ENCODE measurements at regions not wholly inside any gene's neighbourhood (a gene's known extent, or its start where the extent isn't known, plus 50 kb on each side); places are given as distances from the start of the nearest gene placed in this dataset.
"Not testable (repeated sequence)": the region's sequence is repeated elsewhere in the genome, so short reads cannot be mapped to it uniquely, and the experiment has no call there.

DNA sequence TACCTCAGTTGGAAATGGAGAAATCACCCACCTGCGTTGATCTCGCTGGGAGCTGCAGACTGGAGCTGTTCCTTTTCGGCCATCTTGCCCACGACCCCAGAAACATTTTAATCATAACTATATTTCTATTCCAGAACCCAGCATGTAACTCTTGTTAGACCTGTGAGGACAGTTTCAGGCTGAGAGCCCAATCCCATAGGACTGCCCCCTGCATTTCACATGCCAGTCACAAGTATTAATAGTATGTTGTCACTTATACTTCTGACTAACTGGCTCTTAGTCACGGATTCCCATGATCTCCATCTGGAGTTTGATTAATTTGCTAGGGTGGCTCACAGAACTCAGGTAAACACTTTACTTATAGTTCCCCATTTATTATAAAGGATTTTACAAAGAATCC is 60.6 kb upstream of the PRNP start:
- no peaks in the 10 kb centered on the region for H3K9me3 ChIP-seq (ENCODE audit: low read depth)
- DNase-seq (ENCODE audit: low read depth in 1 of 2, low spot score in 1 of 2), result no peak
- no peak overlapping the region for H3K27ac ChIP-seq
- no peaks in the 10 kb centered on the region for H3K36me3 ChIP-seq
- TF ChIP-seq, protein P1, sequence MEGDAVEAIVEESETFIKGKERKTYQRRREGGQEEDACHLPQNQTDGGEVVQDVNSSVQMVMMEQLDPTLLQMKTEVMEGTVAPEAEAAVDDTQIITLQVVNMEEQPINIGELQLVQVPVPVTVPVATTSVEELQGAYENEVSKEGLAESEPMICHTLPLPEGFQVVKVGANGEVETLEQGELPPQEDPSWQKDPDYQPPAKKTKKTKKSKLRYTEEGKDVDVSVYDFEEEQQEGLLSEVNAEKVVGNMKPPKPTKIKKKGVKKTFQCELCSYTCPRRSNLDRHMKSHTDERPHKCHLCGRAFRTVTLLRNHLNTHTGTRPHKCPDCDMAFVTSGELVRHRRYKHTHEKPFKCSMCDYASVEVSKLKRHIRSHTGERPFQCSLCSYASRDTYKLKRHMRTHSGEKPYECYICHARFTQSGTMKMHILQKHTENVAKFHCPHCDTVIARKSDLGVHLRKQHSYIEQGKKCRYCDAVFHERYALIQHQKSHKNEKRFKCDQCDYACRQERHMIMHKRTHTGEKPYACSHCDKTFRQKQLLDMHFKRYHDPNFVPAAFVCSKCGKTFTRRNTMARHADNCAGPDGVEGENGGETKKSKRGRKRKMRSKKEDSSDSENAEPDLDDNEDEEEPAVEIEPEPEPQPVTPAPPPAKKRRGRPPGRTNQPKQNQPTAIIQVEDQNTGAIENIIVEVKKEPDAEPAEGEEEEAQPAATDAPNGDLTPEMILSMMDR (IDR thresholded peaks at IDR 0.05; ENCODE audit: low read depth, low read length), result no peak
- no peak overlapping the region for H3K4me3 ChIP-seq
- H3K4me1 ChIP-seq (ENCODE audit: low read depth), result no peaks in the 10 kb centered on the region
- H3K27me3 ChIP-seq, result no peaks in the 10 kb centered on the region

DNA sequence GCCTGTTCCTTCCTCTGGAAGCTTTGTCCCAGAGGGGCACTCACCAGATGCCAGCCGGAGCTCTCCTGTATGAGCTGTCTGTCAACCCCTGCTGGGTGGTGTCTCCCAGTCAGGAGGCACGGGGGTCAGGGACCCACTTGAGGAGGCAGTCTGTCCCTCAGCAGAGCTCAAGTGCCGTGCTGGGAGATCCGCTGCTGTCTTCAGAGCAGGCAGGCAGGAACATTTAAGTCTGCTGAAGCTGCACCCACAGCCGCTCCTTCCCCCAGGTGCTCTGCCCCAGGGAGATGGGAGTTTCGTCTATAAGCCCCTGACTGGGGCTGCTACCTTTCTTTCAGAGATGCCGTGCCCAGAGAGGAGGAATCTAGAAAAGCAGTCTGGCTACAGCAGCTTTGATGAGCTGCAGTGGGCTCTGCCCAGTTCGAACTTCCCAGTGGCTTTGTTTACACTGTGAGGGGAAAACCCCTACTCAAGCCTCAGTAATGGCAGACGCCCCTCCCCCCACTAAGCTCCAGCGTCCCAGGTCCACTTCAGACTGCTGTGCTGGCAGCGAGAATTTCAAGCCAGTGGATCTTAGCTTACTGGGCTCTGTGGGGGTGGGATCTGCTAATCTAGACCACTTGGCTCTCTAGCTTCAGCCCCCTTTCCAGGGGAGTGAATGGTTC is 61.5 kb upstream of the PRNP start:
- not testable (repeated sequence) for DNase-seq (ENCODE audit: low read depth in 1 of 2, low spot score in 1 of 2); H3K9me3 ChIP-seq (ENCODE audit: low read depth); H3K36me3 ChIP-seq; H3K27me3 ChIP-seq; H3K27ac ChIP-seq; H3K4me1 ChIP-seq (ENCODE audit: low read depth); H3K4me3 ChIP-seq

DNA sequence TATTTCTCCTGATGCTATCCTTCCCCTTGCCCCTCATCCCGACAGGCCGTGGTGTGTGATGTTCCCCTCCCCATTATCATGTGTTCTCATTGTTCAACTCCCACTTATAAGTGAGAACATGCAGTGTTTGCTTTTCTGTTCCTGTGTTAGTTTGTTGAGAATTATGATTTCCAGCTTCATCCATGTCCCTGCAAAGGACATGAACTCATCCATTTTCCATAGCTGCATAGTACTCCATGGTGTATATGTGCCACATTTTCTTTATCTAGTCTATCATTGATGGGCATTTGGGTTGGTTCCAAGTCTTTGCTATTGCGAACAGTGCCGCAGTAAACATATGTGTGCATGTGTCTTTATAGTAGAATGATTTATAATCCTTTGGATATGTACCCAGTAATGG is 67.1 kb upstream of the PRNP start:
- not testable (repeated sequence) for H3K9me3 ChIP-seq (ENCODE audit: low read depth); H3K27ac ChIP-seq; DNase-seq (ENCODE audit: low read depth in 1 of 2, low spot score in 1 of 2); H3K4me1 ChIP-seq (ENCODE audit: low read depth); H3K27me3 ChIP-seq; H3K36me3 ChIP-seq; H3K4me3 ChIP-seq

DNA sequence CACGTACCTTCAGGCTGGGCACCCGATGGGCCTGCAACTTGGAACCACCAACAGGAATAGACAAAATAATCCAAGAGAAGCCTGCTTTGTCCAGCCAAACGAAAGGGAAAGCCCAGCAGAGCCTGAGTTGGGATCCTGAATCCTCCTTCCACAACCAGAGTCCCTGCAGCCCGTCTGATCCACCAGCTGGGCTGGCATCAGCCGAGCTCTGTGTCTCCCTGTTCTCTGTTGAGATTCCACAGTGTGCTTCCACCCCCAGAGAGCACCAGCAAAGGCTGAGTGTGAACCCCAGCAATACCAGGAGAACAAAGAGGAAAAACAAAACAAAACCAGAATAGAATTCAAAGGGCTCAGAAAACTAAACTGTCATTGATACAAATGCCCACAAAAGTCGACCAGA is 68.8 kb upstream of the PRNP start:
- Histone ChIP-seq H3K36me3 (no peaks in the 10 kb centered on the region), H3K9me3 (ENCODE audit: low read depth) (no peaks in the 10 kb centered on the region), H3K27me3 (no peaks in the 10 kb centered on the region), H3K4me3 (no peak overlapping the region), H3K4me1 (ENCODE audit: low read depth) (peaks cover 13% of the 10 kb centered on the region), H3K27ac (no peak overlapping the region)
- TF ChIP-seq, protein P1 (IDR thresholded peaks at IDR 0.05; ENCODE audit: low read depth, low read length), result no peak
- no peak for DNase-seq (ENCODE audit: low read depth in 1 of 2, low spot score in 1 of 2)

DNA sequence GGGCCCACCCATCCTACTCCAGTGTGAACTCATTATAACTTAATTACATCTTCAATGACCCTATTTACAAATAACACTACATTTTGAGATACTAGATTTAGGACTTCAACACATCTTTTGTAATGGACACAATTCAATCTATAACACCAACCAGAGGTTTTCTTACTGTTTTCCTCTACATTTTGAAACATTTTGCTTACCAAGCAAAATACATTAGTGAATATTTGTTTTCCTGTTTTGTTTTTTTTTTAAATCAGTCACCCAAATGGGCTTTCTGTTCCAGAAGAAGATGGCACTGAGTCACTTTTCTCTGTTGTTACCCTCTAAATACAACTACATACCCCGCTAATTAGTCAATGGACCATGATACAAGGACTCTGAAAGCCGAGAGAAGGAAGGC is 69.2 kb upstream of the PRNP start:
- no peaks in the 10 kb centered on the region for H3K9me3 ChIP-seq (ENCODE audit: low read depth)
- no peak for DNase-seq (ENCODE audit: low read depth in 1 of 2, low spot score in 1 of 2)
- TF ChIP-seq, protein P1 (IDR thresholded peaks at IDR 0.05; ENCODE audit: low read depth, low read length), result no peak

DNA sequence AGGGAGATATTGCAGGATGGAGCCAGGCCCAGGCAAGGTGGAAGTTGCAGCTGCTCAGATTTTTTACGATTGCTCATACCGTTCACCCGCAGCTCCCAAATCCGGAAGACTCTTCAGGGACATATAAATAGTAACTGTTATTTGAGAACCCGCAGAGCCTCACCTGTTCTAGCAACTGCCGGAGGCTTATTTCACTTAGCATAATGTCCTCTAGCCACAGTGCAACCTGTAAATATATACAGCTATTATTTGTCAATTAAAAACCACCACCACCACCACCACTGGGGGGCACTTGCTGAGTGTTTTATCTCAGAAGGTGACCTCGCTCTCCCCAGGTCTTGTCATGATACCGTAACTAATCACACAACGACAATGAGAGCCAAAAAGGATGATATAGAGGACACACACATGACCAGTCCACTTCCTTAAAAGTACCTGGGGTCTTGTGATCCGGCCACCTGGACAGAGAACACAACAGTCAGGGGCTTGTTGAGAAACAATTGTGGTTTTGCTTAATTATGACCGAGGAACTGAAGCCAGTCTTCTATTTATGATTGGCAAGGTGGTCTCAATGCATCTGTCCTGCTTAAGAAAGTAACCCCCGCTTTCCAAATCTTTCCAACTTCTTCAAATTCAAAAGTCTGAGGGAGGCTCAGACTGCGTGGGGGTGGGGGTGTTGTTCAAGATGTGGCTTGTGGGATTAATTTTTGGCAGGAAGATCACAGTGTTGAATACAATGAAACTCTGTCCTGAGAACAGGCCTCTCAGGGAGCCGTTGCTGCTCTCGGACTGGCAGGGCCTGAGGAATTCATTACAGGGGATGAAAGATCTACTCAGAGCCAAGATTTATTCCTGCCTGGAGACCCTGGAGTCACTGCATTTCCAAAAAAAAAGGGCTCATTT is 72.3 kb upstream of the PRNP start:
- H3K9me3 ChIP-seq (ENCODE audit: low read depth), result no peaks in the 10 kb centered on the region
- H3K4me1 ChIP-seq (ENCODE audit: low read depth), result peaks cover 13% of the 10 kb centered on the region
- no peak overlapping the region for H3K4me3 ChIP-seq
- H3K27ac ChIP-seq, result no peak overlapping the region
- TF ChIP-seq, protein P1 (IDR thresholded peaks at IDR 0.05; ENCODE audit: low read depth, low read length), result peak; percentile 55
- no peaks in the 10 kb centered on the region for H3K36me3 ChIP-seq
- no peaks in the 10 kb centered on the region for H3K27me3 ChIP-seq
- DNase-seq (ENCODE audit: low read depth in 1 of 2, low spot score in 1 of 2), result peak; percentile 44 to 91

More for the DNA sequence above, 69.2 kb upstream of the PRNP start:
- no peaks in the 10 kb centered on the region for H3K36me3 ChIP-seq
- no peaks in the 10 kb centered on the region for H3K27me3 ChIP-seq
- peaks cover 13% of the 10 kb centered on the region for H3K4me1 ChIP-seq (ENCODE audit: low read depth)
- no peak overlapping the region for H3K4me3 ChIP-seq
- H3K27ac ChIP-seq, result no peak overlapping the region
